Choroid plexus epithelial cell (primary cell): ENCODE measurements at regions not wholly inside any gene's neighbourhood (a gene's known extent, or its start where the extent isn't known, plus 50 kb on each side); places are given as distances from the start of the nearest gene placed in this dataset.
"Not testable (repeated sequence)": the region's sequence is repeated elsewhere in the genome, so short reads cannot be mapped to it uniquely, and the experiment has no call there.

Source experiments
- DNase-seq: peaks from one replicate; pipeline ENCODE4 v3.0.0-alpha.2; 2010; ENCODE audit warnings: low read depth
- H3K4me3 ChIP-seq: 2 replicates; pipeline ENCODE4 v1.5.1; 2011; ENCODE audit warnings: low read depth, mild to moderate bottlenecking, control low read depth, low read length, moderate library complexity
- TF ChIP-seq, protein P1 (sequence below): conservative IDR thresholded peaks from 2 replicates; pipeline ENCODE4 v1.5.1; 2011; ENCODE audit warnings: low read depth, mild to moderate bottlenecking, control low read depth, inconsistent platforms, low read length, moderate library complexity

DNA sequence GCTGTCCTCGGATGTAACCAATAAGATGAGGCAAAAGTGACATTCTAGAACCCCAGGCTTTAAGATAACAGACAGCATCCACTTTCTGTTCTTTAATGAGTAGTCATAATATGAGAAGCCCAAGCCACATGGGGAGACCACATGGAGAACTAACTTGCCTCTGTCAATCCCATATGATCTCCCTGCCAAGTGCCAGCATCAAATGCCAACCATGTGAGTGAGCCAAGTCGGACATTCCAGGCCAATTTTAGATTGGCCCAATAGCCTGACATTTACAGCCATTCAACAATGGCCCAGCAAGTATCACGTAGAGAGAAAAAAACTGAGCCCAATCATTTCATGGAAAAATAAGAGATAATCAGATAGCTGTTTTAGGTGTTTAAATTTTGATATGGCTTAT is 2048.3 kb upstream of the RAG2 start:
- DNase-seq: no peak
- TF ChIP-seq, protein P1, sequence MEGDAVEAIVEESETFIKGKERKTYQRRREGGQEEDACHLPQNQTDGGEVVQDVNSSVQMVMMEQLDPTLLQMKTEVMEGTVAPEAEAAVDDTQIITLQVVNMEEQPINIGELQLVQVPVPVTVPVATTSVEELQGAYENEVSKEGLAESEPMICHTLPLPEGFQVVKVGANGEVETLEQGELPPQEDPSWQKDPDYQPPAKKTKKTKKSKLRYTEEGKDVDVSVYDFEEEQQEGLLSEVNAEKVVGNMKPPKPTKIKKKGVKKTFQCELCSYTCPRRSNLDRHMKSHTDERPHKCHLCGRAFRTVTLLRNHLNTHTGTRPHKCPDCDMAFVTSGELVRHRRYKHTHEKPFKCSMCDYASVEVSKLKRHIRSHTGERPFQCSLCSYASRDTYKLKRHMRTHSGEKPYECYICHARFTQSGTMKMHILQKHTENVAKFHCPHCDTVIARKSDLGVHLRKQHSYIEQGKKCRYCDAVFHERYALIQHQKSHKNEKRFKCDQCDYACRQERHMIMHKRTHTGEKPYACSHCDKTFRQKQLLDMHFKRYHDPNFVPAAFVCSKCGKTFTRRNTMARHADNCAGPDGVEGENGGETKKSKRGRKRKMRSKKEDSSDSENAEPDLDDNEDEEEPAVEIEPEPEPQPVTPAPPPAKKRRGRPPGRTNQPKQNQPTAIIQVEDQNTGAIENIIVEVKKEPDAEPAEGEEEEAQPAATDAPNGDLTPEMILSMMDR: no peak
- H3K4me3 ChIP-seq: no peak overlapping the region

DNA sequence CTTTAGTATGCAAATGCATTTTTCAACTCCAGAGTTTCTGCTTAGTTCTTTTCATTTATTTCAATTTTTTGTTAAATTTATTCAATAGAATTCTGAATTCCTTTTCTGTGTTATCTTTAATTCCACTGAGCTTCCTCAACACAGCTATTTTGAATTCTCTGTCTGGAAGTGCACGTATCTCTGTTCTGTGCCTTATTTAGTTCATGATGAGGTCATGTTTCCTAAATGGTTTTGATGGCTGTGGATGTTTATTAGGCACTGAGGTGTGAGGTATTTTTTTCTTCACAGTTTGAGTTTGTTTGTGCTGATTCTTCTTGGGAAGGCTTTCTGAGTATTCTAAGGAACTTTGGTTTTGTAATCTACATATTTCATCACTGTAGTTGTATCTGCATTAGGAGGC is 2042.8 kb upstream of the RAG2 start:
- no peak overlapping the region for H3K4me3 ChIP-seq
- TF ChIP-seq, protein P1: no peak
- no peak for DNase-seq

DNA sequence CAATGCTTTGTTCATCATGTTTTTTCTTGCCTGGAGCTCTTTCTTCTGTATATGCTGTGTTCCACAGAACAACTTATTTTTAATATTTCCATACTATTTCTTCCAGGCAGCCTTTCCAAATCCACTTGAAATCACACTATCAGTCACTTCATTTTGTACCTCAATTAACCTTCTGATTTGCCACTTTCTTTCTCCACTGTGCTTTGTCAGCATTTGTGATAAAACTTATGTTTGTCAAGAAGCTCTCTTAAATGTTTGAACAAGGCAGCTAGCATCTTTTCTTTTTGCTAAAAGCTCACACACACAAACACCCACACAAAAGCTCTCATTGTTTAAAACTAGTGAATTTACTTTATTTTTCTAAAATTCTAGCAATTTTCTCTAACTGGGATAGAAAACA is 2014.7 kb upstream of the RAG2 start:
- TF ChIP-seq, protein P1: no peak
- H3K4me3 ChIP-seq: no peak overlapping the region
- no peak for DNase-seq

DNA sequence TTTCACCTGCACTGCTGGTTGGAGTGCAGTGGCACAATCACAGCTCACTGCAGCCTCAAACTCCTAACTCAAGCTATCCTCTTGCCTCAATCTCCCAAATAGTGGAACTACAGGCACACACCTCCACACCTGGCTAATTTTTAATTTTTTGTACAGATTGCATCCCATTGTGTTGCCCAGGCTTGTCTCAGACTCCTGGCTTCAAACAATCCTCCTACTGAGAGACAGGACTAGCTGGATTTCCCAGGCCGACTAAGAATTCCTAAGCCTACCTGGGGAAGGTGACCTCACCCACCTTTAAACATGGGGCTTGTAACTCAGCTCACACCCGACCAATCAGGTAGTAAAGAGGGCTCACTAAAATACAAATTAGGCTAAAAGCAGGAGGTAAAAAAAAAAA is 2003.3 kb upstream of the RAG2 start:
- DNase-seq, H3K4me3 ChIP-seq: not testable (repeated sequence)

DNA sequence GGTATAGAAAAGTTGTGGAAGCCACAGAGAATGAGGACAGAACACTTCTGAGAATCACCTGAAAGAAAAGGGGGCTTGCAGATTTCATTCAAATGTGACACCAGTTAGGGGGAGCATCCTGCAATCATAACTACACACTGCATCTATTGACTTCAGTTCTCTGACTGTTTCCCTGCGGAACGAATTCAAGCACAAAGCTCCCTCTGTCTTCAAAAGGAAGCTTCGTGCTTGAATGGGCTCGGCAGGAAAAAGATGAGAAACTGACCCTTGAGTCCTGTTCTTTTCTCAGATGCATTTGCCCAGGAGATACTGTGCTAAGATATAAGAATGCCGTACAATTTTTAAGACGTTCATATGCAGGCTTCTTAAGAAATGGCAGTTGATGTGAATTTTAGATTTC is 2000.4 kb upstream of the RAG2 start:
- H3K4me3 ChIP-seq: no peak overlapping the region
- TF ChIP-seq, protein P1: peak; percentile 4

DNA sequence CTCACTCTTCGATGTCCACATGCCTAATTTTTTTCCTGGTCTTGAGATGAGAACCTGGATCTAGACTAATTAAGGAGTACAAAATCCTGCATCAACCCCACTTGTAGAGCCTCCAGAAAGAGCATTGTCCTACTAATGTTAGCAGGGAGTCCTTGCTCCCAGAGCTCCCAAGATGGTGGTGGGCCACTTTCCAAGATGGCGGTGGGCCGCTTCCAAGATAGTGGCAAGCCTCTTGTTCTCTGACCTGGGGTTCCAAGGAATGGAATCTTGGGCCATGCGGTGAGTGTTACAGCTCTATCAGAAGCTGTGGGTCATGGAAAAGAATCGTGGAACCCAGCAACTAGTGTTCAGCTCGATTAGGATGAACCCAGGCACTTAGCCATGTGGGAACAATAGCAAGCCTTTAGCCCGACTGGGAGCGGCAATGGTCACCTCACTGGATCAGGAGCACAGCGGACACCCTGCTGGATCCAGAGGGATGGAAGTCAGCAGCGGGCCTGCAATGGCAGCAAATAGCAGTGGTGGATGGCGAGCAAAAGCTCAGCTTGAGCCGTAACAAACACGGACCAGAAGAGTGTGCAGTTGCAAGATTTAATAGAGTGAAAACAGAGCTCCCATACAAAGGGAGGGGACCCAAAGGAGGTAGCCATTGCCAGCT is 1997.5 kb upstream of the RAG2 start:
- DNase-seq, H3K4me3 ChIP-seq: not testable (repeated sequence)

More for the DNA sequence above, 2000.4 kb upstream of the RAG2 start:
- no peak for DNase-seq

DNA sequence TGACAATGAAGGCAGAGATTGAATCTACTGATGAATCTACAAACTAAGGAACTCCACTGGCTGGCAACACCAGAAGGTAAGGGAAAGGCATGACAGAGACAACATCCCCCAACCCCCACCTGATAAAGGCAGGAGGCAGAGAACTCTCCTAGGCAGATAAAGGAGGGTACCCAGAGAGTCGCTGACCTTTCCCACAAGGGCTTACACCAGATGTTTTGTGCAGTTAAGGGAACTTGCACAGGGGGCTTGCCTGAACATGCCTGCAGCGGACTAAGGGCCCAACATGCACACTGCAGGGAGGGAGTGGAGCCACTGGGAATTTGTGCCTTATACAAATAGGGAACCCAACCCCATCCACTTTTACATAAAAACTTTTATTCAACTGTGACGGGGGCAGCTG is 1996.9 kb upstream of the RAG2 start:
- no peak overlapping the region for H3K4me3 ChIP-seq
- DNase-seq: no peak
- TF ChIP-seq, protein P1: no peak

DNA sequence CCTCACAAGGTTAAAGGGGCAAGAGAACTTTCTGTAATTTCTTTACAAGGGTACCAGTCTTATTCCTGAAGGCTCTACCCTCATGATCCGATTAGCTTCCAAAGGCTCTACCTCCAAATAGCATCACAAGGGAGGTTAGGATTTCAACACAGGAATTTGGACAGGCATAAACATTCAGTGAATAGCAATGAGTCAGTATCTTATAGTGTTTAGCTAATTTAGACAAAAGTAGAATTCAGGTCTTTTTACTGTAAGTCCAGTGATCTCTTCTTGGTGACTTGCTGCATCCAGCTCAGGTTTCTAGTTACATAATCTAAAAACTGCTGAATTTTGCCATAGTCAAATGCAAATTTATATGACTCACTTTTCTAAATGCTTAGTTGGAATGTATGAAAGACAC is 1995.6 kb upstream of the RAG2 start:
- TF ChIP-seq, protein P1: no peak
- H3K4me3 ChIP-seq: no peak overlapping the region
- DNase-seq: peak; percentile 51
